DMS153 (cell line): ENCODE measurements at regions not wholly inside any gene's neighbourhood (a gene's known extent, or its start where the extent isn't known, plus 50 kb on each side); places are given as distances from the start of the nearest gene placed in this dataset.
"Not testable (repeated sequence)": the region's sequence is repeated elsewhere in the genome, so short reads cannot be mapped to it uniquely, and the experiment has no call there.

ENCODE experiments used
- DNase-seq: peaks from one replicate; lab custom pipeline; 2025; lab: John Stamatoyannopoulos, UW

DNA sequence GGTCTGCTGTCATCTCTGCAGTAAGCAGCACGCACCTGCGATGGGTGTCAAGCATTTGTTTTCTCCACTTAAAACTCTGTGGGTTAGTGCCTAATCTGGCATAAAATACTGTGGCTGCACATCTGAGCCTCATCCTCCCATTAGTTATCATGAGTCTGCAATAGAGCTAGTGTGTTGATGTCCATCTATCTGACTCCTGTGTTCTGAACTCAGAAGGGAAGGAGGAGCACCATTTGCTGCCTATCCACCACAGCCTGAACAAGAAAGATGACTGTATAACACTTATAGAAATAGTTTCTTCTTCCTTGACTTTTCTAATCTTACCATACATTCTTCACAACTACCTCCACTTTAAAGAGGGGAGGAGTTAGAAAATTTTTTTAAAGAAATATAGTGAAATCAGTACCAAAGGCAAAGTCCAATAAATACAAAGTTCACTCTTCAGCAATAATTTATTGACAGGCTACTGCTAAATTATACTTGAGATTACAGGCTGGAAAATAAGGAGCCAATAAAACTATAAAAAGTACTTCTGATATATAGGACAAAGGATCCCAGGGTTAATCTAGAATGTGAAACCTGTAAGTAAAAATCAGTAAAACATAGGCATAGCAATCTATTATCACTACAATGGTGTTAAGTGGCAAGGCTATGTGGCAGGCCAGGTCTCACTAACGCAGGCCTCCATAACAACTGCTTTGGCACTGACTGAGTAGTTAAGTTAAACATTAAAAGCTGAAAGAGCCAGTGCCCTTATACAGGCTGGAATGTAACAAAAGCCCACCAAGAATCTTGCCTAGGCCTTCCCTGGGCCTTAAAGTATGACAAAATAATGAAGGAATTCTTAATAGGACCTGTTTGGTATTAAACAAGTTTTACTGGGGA is 70.2 kb downstream of the LGALS9C start:
- DNase-seq: not testable (repeated sequence)

DNA sequence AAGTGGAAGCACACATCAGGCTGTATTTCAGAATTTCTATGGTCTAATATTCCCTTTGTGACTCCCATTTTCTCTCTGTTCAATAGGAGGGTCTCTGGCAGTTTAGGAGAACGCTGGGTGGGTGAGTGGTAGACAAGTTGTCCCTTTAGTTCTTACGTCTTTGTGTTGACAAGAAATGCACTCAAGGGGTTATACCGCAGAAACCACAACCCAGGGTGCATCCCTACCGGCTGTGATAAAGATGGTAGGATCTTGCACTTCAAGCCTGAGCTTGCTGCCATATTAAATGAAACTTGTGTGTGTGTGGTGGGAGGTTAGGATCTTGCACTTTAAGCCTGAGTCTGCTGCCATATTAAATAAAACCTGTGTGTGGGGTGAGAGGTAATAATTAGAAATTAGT is 80.5 kb downstream of the LGALS9C start:
- not testable (repeated sequence) for DNase-seq

DNA sequence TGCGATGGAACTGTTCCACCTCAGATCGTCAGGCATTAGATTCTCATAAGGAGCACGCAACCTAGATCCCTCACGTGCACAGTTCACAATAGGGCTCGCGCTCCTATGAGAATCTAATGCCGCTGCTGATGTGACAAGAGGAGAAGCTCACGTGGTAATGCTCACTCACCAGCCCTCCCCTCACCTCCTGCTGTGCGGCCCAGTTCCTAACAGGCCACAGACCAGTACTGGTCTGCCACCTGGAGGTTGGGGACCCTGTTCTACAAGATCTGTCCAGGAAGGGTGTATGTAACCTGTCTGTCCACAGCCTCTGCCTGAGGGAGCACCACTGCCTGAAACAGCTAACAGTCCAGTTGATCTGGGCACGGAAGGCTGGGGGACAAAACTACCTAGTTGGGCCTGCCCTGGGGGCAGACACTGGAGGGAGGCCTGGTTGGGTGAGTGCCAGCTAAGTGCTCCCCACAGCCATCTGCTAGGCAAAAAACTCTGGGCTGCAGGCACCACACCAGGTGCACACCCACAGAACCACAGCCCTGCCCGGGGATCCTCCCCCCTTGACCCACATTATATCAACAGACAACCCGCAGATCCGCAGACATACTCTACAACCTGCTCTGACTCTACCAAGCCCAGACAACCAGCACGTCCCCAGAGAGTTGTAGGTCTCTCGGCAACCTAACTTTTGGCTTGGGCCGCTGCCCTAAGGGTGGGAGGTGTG is 80.7 kb downstream of the TBC1D28 start:
- peak; percentile 1 for DNase-seq

DNA sequence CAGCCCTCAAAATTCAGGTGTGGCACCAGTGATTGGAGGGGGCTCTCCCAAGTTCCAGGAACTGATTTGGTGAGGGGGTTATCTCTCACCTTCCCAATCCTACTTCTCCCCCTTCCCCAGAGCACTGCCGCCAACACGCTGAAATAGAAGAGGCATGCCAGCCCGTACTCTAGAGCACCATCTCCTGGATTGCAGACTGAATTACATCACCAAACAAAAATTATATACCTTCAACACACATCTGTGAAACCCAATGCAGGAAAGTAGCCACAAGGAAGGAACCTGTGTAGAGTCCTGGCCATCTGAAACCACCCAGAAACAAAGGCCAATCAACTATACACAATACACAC is 80.1 kb downstream of the TBC1D28 start:
- DNase-seq: not testable (repeated sequence)

DNA sequence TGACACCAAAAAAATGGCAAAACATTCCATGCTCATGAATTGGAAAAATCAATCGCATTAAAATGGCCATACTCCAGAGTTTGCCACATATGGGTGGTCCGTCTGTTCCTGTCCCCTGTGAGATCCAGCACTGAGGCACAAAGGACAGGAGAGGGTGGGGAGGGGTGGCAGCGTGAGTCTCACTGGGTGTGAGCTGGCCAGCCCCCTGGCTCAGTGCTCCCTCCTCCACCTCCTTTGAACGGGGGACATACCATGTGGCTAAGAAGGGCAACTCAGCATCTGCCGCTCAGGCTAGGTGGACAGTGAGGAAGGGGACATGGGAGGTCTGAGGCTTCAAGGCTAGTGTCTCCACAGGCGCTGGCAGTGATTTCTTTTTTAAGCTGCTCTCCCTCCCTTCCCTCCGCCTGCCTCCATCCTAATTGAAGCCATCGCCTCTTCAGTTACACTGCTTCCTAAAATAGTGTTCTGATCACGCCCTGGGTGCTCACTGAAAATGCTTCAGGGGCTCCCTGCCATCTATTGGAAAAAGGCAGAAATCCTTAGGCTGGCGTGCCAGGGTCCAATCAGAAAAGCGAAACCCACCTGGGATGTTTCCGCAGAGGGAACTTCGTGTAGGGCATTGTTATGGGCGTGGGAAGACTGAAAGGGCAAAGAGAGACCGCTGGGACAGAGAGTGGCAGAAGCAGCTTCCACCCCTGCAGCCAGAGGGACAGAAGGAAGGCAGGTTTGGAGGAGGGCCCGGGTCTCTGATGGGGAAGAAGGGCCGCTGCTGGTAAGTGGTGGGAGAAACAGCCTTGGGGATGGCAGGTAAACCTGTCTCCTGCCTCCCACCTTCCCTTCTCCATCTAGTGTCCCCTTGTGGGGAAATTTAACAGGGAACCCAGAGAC is 75.8 kb downstream of the TBC1D28 start:
- DNase-seq: not testable (repeated sequence)

DNA sequence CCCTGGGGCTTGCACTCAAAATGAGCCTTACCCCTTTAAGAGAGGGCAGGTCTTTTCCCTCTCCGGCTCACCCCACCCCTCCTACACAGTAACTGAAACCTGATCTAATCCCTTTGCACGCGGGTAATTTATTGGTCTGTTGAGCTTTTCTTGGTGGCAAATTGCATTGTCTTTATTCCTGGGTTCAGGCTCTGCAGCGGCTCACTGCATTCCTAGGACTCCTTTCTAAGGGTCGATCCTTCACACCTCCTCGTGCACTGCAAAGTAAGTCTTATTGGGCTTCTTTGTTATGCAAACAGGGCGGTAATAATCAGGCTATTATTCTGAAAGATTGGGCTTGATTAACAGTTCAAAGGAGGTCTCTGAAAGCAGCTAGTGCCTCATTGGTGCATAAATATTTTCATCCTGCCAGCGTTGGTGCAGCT is 74.7 kb downstream of the TBC1D28 start:
- not testable (repeated sequence) for DNase-seq

DNA sequence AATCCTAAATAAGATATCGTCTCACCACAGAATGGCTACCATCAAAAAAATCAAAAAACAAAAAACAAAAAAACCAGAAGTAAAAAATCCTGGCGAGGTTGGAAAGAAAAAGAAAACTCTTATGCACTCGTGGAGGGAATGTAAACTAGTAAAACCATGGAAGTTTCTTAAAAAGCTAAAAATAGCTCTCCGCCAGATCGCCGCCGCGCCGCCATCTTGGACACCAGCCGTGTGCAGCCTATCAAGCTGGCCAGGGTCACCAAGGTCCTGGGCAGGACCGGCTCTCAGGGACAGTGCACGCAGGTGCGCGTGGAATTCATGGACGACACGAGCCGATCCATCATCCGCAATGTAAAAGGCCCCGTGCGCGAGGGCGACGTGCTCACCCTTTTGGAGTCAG is 71.7 kb downstream of the TBC1D28 start:
- not testable (repeated sequence) for DNase-seq

DNA sequence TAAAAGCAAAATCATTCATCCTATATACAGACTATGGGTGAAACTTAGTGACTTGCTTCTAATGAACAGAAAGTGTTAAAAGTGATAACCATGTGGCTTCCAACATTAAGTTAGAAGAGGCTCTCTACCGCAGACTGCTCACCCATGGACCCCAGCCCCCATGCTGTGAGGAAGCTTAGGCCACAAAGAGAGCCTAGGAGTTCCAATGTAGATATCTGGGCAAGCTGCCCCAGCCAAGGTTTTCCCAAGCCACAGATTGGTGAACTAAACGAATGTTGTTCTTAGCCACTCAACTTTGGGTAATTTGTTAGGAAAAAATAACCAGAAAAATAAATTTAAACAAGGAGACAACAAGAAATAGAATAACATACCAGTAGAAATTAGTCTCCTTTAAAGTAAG is 70.1 kb downstream of the TBC1D28 start:
- not testable (repeated sequence) for DNase-seq
